ENCODE measurements at regions not wholly inside any gene's neighbourhood (a gene's known extent, or its start where the extent isn't known, plus 50 kb on each side); places are given as distances from the start of the nearest gene placed in this dataset.

DNA sequence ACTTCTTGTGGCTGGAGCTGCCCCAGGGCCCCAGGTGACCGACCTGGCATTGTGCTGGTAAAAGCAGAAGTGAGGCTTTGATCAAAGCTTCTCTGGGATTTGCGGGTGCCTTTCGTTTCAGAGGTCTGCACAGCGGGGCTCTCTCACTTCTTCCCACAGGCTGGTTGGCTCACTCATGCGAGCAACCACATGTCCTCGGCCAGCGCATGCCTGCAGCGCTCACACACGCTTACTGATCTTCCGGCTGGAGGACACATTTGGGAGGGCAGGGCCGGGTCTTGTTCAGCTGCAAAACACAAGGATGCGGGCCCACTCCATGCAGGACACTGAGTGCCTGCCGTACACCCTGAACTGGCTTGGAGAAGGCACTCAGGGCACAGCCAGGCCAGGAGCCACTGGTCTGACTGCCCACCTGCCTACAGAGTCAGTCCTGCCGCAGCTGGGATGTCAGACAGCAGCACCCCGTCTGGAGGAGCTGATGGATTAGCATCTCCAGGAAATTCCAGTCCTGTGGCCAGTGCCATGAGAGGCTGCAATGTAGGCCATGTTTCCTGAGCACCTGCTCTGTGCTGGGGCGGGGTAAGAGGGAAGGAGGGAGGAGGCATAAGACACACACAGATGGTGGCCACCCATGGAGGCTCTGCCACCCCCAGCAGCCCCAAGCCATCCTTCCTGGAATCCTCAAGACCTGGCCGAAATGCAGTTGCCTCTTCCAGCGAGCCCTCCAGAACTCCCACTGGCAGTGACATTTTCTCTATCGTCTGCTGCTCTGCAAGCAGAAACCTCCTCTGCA, 1383.2 kb downstream of the BRD1 start:
- H3K27ac Mint-ChIP-seq = no peak overlapping the region
- TF ChIP-seq, protein P1, sequence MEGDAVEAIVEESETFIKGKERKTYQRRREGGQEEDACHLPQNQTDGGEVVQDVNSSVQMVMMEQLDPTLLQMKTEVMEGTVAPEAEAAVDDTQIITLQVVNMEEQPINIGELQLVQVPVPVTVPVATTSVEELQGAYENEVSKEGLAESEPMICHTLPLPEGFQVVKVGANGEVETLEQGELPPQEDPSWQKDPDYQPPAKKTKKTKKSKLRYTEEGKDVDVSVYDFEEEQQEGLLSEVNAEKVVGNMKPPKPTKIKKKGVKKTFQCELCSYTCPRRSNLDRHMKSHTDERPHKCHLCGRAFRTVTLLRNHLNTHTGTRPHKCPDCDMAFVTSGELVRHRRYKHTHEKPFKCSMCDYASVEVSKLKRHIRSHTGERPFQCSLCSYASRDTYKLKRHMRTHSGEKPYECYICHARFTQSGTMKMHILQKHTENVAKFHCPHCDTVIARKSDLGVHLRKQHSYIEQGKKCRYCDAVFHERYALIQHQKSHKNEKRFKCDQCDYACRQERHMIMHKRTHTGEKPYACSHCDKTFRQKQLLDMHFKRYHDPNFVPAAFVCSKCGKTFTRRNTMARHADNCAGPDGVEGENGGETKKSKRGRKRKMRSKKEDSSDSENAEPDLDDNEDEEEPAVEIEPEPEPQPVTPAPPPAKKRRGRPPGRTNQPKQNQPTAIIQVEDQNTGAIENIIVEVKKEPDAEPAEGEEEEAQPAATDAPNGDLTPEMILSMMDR (IDR thresholded peaks at IDR 0.05) = no peak
- peaks cover 43% of the 10 kb centered on the region for H3K9me3 Mint-ChIP-seq
- H3K4me3 Mint-ChIP-seq = no peak overlapping the region
- no peak for DNase-seq
- H3K36me3 Mint-ChIP-seq (ENCODE audit: low read depth) = peaks cover 5% of the 10 kb centered on the region
- H3K27me3 Mint-ChIP-seq (ENCODE audit: insufficient read depth) = peaks cover 3% of the 10 kb centered on the region; the same call in 1 of the 2 replicates
- no peaks in the 10 kb centered on the region for H3K4me1 Mint-ChIP-seq (ENCODE audit: low read depth)

DNA sequence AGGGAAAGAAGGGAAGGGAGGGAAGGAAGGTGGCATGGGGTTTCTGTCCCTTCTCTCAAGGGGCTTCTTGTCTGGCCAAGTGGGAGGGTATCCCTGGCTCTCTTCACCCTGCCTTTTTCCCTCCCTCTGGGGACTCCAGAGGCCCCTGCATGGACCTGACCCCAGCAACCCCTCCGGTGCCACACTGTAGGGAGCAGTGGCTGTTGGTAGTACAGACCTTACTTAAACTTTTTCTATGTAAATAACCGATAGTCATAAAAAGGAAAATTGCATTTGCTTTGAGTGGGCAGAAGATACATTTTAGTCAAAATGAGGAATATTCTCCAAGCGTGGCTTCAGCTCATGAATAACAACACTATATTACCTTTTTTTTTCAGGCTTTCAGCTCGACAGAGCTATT, 1384.0 kb downstream of the BRD1 start:
- H3K27me3 Mint-ChIP-seq (ENCODE audit: insufficient read depth) = peaks cover 3% of the 10 kb centered on the region; the same call in 1 of the 2 replicates
- TF ChIP-seq, protein P1 (IDR thresholded peaks at IDR 0.05) = no peak
- H3K4me3 Mint-ChIP-seq = no peak overlapping the region
- DNase-seq = no peak
- H3K27ac Mint-ChIP-seq = no peak overlapping the region
- no peaks in the 10 kb centered on the region for H3K4me1 Mint-ChIP-seq (ENCODE audit: low read depth)
- H3K9me3 Mint-ChIP-seq = peaks cover 51% of the 10 kb centered on the region
- peaks cover 5% of the 10 kb centered on the region for H3K36me3 Mint-ChIP-seq (ENCODE audit: low read depth)

DNA sequence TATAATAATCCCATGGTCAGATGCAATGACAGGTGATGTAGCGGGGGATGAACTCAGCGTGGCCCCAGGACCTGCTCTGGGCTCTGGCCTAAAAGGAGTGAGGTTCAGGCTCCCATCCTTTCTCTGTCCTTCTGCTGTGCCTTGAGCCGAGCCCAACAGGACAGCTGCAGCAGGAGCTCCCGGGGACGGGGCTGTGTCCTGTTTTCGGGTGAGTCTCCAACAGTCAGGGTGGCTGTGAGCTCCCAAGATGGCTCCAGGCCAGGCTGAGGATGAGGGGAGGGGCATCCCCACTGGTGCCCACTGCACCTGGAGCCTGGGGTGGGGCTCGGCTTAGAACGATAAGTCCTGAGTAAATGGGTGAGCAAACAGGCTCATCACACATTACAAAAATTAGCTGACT, 1385.0 kb downstream of the BRD1 start:
- Mint-ChIP-seq H3K9me3 (peaks cover 60% of the 10 kb centered on the region), H3K36me3 (ENCODE audit: low read depth) (peaks cover 9% of the 10 kb centered on the region), H3K4me3 (no peak overlapping the region), H3K4me1 (ENCODE audit: low read depth) (no peaks in the 10 kb centered on the region), H3K27ac (no peak overlapping the region), H3K27me3 (ENCODE audit: insufficient read depth) (peaks cover 5% of the 10 kb centered on the region)
- no peak for DNase-seq
- TF ChIP-seq, protein P1 (IDR thresholded peaks at IDR 0.05) = no peak

DNA sequence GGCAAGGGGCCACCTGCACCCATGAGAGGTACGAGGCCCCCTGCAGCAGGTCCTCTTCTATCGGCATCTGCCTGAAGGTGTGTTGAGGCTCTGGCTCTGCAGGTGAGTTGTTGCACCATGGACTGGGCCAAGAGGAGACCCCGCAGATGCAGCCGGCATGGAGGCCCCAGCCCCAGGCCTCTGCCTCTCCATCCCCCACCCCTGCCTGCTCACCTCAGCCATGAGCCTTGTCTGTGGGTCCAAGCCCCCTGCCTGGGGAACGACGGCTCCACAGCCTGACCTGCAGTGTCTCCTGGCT, 1386.2 kb downstream of the BRD1 start:
- TF ChIP-seq, protein P1 (IDR thresholded peaks at IDR 0.05) = no peak
- H3K36me3 Mint-ChIP-seq (ENCODE audit: low read depth) = peaks cover 12% of the 10 kb centered on the region
- H3K9me3 Mint-ChIP-seq = peaks cover 69% of the 10 kb centered on the region
- H3K27me3 Mint-ChIP-seq (ENCODE audit: insufficient read depth) = peaks cover 5% of the 10 kb centered on the region
- no peak overlapping the region for H3K4me3 Mint-ChIP-seq
- DNase-seq = no peak
- H3K27ac Mint-ChIP-seq = no peak overlapping the region
- no peaks in the 10 kb centered on the region for H3K4me1 Mint-ChIP-seq (ENCODE audit: low read depth)

DNA sequence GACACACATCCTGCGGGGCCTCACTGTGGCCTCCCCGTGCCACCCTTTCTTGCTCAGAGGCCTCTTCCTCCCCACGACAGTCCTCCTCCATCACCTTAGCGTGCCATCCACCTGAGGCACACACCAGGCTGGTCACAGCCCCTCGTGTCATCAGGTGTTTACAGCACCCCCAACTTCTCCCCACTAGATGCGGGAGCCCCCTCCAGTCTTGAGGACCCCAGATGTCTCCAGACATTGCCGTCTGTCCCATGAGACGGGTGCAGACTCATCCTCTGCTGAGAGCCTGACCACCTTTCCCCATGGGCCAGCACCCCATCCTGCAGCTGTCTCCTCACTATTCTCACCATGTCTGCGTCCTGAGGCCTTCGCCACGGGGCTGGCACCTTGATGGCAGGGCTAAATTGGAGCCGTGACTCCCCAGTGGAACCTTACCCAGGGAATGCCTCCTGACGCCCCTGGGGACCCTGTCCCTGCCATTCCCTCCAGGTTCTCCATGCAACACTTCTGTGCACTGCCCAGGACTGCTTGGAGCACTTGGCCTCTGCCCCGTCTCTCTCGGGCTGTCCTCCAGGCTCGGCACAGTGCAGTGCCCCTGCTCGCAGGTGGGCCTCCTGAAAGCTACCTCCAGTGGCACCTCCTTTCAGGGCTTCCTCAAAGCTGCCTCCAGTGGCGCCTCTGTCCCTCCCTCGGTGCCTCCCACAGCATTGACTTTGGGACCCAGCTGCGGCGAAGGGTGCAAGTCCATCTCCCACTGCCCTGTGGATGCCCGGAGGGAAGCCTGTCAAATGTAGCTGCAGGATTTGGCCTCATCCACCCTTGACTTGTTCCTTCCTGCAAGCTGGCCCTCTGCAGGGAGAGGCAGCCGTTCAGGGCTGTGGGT, 1386.8 kb downstream of the BRD1 start:
- DNase-seq = no peak
- peaks cover 7% of the 10 kb centered on the region for H3K27me3 Mint-ChIP-seq (ENCODE audit: insufficient read depth)

More for the DNA sequence above, 1386.8 kb downstream of the BRD1 start:
- Mint-ChIP-seq H3K27ac (no peak overlapping the region), H3K36me3 (ENCODE audit: low read depth) (peaks cover 12% of the 10 kb centered on the region), H3K9me3 (peaks cover 74% of the 10 kb centered on the region), H3K4me3 (no peak overlapping the region), H3K4me1 (ENCODE audit: low read depth) (no peaks in the 10 kb centered on the region)
- TF ChIP-seq, protein P1 (IDR thresholded peaks at IDR 0.05) = no peak
